SH-SY5Y (cell line): ENCODE measurements at regions not wholly inside any gene's neighbourhood (a gene's known extent, or its start where the extent isn't known, plus 50 kb on each side); places are given as distances from the start of the nearest gene placed in this dataset.

Experiments
- GATA2 ChIP-seq: IDR thresholded peaks from 2 replicates; pipeline ENCODE4 v1.6.1; 2011; ENCODE audit warnings: mild to moderate bottlenecking, low read depth, low read length
- GATA3 ChIP-seq: IDR thresholded peaks from 2 replicates; pipeline ENCODE4 v1.6.1; 2011; ENCODE audit warnings: low read depth, mild to moderate bottlenecking, low read length, moderate library complexity

DNA sequence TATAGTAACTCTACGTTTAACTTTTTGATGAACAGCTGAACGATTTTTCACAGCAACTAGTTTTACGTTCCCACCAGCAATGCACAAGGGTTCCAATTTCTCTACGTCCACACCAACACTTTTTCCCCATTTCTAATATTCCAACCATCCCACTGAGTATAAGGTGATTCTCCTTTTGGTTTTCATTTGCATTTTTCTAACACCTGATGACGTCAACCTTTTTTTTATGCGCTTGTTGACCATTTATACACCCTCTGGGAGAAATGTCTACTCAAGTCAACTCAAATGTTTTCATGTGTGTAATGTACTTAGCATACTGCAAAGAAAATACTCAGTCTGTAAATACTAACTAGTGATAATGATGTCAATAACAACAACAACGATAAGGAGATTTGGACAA is 177.2 kb upstream of the TENM3 start:
- TF ChIP-seq GATA3 (no peak), GATA2 (no peak)
